Tibial nerve (tissue), 4 donors: ENCODE measurements at regions not wholly inside any gene's neighbourhood (a gene's known extent, or its start where the extent isn't known, plus 50 kb on each side); places are given as distances from the start of the nearest gene placed in this dataset.

ENCODE experiments used
- DNase-seq, 2 donors: peaks; one replicate each; pipeline ENCODE4 v3.0.0-alpha.2; 2019; ENCODE audit warnings: low spot score in 2 of 2
- H3K27ac ChIP-seq, 4 donors: fragments of 200-600 bp; sonication (generic) in 3 of 4; one replicate each; pipeline ENCODE4 v1.5.1; 2017 to 2019; ENCODE audit warnings: mild to moderate bottlenecking in 1 of 4
- H3K27me3 ChIP-seq, 2 donors: fragments of 200-600 bp; sonication (generic) in 1 of 2; one replicate each; pipeline versions ENCODE4 v1.5.1 to v1.6.0; 2017 to 2019
- H3K36me3 ChIP-seq, 3 donors: fragments of 200-600 bp; sonication (generic); one replicate each; pipeline ENCODE4 v1.5.1; 2018 to 2019
- H3K4me1 ChIP-seq, 4 donors: fragments of 200-600 bp; sonication (generic) in 3 of 4; one replicate each; pipeline ENCODE4 v1.5.1; 2017 to 2019
- H3K4me3 ChIP-seq, 4 donors: fragments of 200-600 bp; sonication (generic) in 3 of 4; one replicate each; pipeline ENCODE4 v1.5.1; 2017 to 2019; ENCODE audit warnings: mild to moderate bottlenecking in 1 of 4, moderate library complexity in 1 of 4
- H3K9me3 ChIP-seq, 4 donors: fragments of 200-600 bp; sonication (generic) in 3 of 4; one replicate each; pipeline ENCODE4 v1.5.1; 2017 to 2019
- CTCF ChIP-seq, 5 experiments: fragments of 200-600 bp in 3 of 5; fragments of 450-650 bp in 2 of 5; sonication (generic) in 3 of 5; IDR thresholded peaks; one replicate each; pipeline ENCODE4 v1.5.1; 2016 to 2019; ENCODE audit warnings: antibody characterized with exemption in 5 of 5, mild to moderate bottlenecking in 3 of 5, moderate library complexity in 2 of 5
- EP300 ChIP-seq, 2 donors: sonication (generic); formaldehyde crosslinking; IDR thresholded peaks; one replicate each; pipeline ENCODE4 v1.6.1; 2017; ENCODE audit warnings: antibody characterized with exemption in 2 of 2, mild to moderate bottlenecking in 1 of 2
- POLR2A ChIP-seq, 2 donors: fragments of 450-650 bp; IDR thresholded peaks; one replicate each; pipeline ENCODE4 v1.6.1; 2017; ENCODE audit warnings: antibody characterized with exemption in 2 of 2, mild to moderate bottlenecking in 2 of 2, moderate library complexity in 2 of 2
- WGBS, 2 donors: methylation state at CpG; one replicate each; pipeline ENCODE4 v1.1.5; 2018; 5-methylcytosine and 5-hydroxymethylcytosine counted together

- no peaks in the 10 kb centered on the region for H3K36me3 ChIP-seq
- no peak for DNase-seq
- H3K27me3 ChIP-seq, result no peaks in the 10 kb centered on the region
- H3K4me3 ChIP-seq, result no peak overlapping the region
- WGBS, 2 donors, result 91 to 93% methylated on average over 4 of the region's 4 CpGs
- TF ChIP-seq POLR2A (IDR thresholded peaks at IDR 0.05) (no peak), CTCF (IDR thresholded peaks at IDR 0.05) (no peak), EP300 (IDR thresholded peaks at IDR 0.05) (no peak)
- no peak overlapping the region for H3K27ac ChIP-seq
- H3K4me1 ChIP-seq, result peaks cover 0 to 20% (median 2%) of the 10 kb centered on the region in 4 donors
- no peaks in the 10 kb centered on the region for H3K9me3 ChIP-seq
Observed at GRCh38 chr4:20196476-20196875, 55.2 kb upstream of the SLIT2 start.

GRCh38 chr4:20195071-20195885 lies 56.4 kb upstream of the SLIT2 start:
- no peaks in the 10 kb centered on the region for H3K9me3 ChIP-seq
- DNase-seq, result no peak
- no peaks in the 10 kb centered on the region for H3K36me3 ChIP-seq
- peaks cover 0 to 20% (median 2%) of the 10 kb centered on the region in 4 donors for H3K4me1 ChIP-seq
- no peak overlapping the region for H3K4me3 ChIP-seq
- H3K27me3 ChIP-seq, result no peaks in the 10 kb centered on the region
- no peak for TF ChIP-seq EP300 (IDR thresholded peaks at IDR 0.05)
- no peak for TF ChIP-seq CTCF (IDR thresholded peaks at IDR 0.05)
- TF ChIP-seq POLR2A (IDR thresholded peaks at IDR 0.05), result no peak
- H3K27ac ChIP-seq, result peak overlapping the region in 2 of 4 donors; percentile 2 to 51

- H3K9me3 ChIP-seq, result no peaks in the 10 kb centered on the region
- no peak for DNase-seq
- H3K27me3 ChIP-seq, result no peaks in the 10 kb centered on the region
- no peak overlapping the region for H3K4me3 ChIP-seq
- 26 to 35% methylated on average over 1 of the region's 1 CpG for WGBS, 2 donors
- TF ChIP-seq POLR2A (IDR thresholded peaks at IDR 0.05), result no peak
- TF ChIP-seq EP300 (IDR thresholded peaks at IDR 0.05), result no peak
- TF ChIP-seq CTCF (IDR thresholded peaks at IDR 0.05), result no peak
- H3K27ac ChIP-seq, result peak overlapping the region in 2 of 4 donors; percentile 51 to 58
- H3K4me1 ChIP-seq, result peaks cover 0 to 20% (median 2%) of the 10 kb centered on the region in 4 donors
- H3K36me3 ChIP-seq, result no peaks in the 10 kb centered on the region
Observed at GRCh38 chr4:20194123-20195013, 57.3 kb upstream of the SLIT2 start.

GRCh38 chr4:20193141-20193936 lies 58.4 kb upstream of the SLIT2 start:
- 65 to 71% methylated on average over 5 of the region's 5 CpGs for WGBS, 2 donors
- no peaks in the 10 kb centered on the region for H3K27me3 ChIP-seq
- DNase-seq, result no peak
- H3K4me3 ChIP-seq, result no peak overlapping the region
- TF ChIP-seq CTCF (IDR thresholded peaks at IDR 0.05), result no peak
- TF ChIP-seq POLR2A (IDR thresholded peaks at IDR 0.05), result no peak
- H3K36me3 ChIP-seq, result no peaks in the 10 kb centered on the region
- H3K9me3 ChIP-seq, result no peaks in the 10 kb centered on the region
- H3K4me1 ChIP-seq, result peaks cover 0 to 20% (median 2%) of the 10 kb centered on the region in 4 donors
- H3K27ac ChIP-seq, result peak overlapping the region in 2 of 4 donors; percentile 58 to 75
